GM23338 (cell line): ENCODE measurements at regions not wholly inside any gene's neighbourhood (a gene's known extent, or its start where the extent isn't known, plus 50 kb on each side); places are given as distances from the start of the nearest gene placed in this dataset. TPM values are rescaled to one million over a fixed set of nuclear protein-coding genes. Genes with fewer than 3 reads are reported as not detected.

Experiments used
- small RNA-seq: library from RNA; depleted of rRNA; stranded (forward); fragments of <200 nt; gene quantifications from one replicate; pipeline ENCODE3, GENCODE V24; 2014; ENCODE audit warnings: low replicate concordance

Small RNA genes in the stretch of these regions (small RNA-seq; reads per million reads assigned to genes)
- gene AC114737.2, result not detected
